Jurkat, Clone E6-1 (cell line): ENCODE measurements at regions not wholly inside any gene's neighbourhood (a gene's known extent, or its start where the extent isn't known, plus 50 kb on each side); places are given as distances from the start of the nearest gene placed in this dataset.
"Not testable (repeated sequence)": the region's sequence is repeated elsewhere in the genome, so short reads cannot be mapped to it uniquely, and the experiment has no call there.

Experiments
- DNase-seq: peaks from one replicate; pipeline ENCODE4 v3.0.0-alpha.2; 2011; ENCODE audit warnings: low read depth, low spot score
- H3K4me3 ChIP-seq: 2 replicates; pipeline ENCODE4 v1.5.1; 2011; ENCODE audit warnings: mild to moderate bottlenecking, low read length, control low read depth, moderate library complexity

- no peak for DNase-seq
- no peak overlapping the region for H3K4me3 ChIP-seq
Observed at GRCh38 chr5:26034813-26035212, 1003.6 kb downstream of the CDH9 start.

GRCh38 chr5:26031481-26031880, 1006.9 kb downstream of the CDH9 start:
- no peak overlapping the region for H3K4me3 ChIP-seq
- no peak for DNase-seq

GRCh38 chr5:26026044-26026443, 1012.3 kb downstream of the CDH9 start:
- no peak overlapping the region for H3K4me3 ChIP-seq
- DNase-seq, result no peak

GRCh38 chr5:26024774-26025173, 1013.6 kb downstream of the CDH9 start:
- H3K4me3 ChIP-seq, result no peak overlapping the region
- peak; percentile 4 for DNase-seq

GRCh38 chr5:26023361-26023760, 1015.0 kb downstream of the CDH9 start:
- DNase-seq, result no peak
- no peak overlapping the region for H3K4me3 ChIP-seq

- DNase-seq, result no peak
- H3K4me3 ChIP-seq, result no peak overlapping the region
Observed at GRCh38 chr5:26014206-26014605, 1024.2 kb downstream of the CDH9 start.

- DNase-seq, result no peak
- no peak overlapping the region for H3K4me3 ChIP-seq
Observed at GRCh38 chr5:26012078-26012477, 1026.3 kb downstream of the CDH9 start.

- DNase-seq, result no peak
- no peak overlapping the region for H3K4me3 ChIP-seq
Observed at GRCh38 chr5:26009742-26010141, 1028.6 kb downstream of the CDH9 start.

- no peak for DNase-seq
Observed at GRCh38 chr5:26003966-26004365, 1034.4 kb downstream of the CDH9 start.

GRCh38 chr5:25995209-25995608, 1043.2 kb downstream of the CDH9 start:
- H3K4me3 ChIP-seq, result no peak overlapping the region
- DNase-seq, result no peak

More at GRCh38 chr5:26003966-26004365, 1034.4 kb downstream of the CDH9 start:
- no peak overlapping the region for H3K4me3 ChIP-seq

GRCh38 chr5:25993701-25994100, 1044.7 kb downstream of the CDH9 start:
- DNase-seq, result no peak
- H3K4me3 ChIP-seq, result no peak overlapping the region

- DNase-seq, result no peak
- no peak overlapping the region for H3K4me3 ChIP-seq
Observed at GRCh38 chr5:25991639-25992038, 1046.7 kb downstream of the CDH9 start.

- no peak for DNase-seq
- H3K4me3 ChIP-seq, result no peak overlapping the region
Observed at GRCh38 chr5:25990771-25991170, 1047.6 kb downstream of the CDH9 start.

GRCh38 chr5:25979086-25979485, 1059.3 kb downstream of the CDH9 start:
- H3K4me3 ChIP-seq, result no peak overlapping the region
- DNase-seq, result no peak

- H3K4me3 ChIP-seq, result no peak overlapping the region
- DNase-seq, result no peak
Observed at GRCh38 chr5:25975885-25976284, 1062.5 kb downstream of the CDH9 start.

GRCh38 chr5:25974451-25974850, 1063.9 kb downstream of the CDH9 start:
- H3K4me3 ChIP-seq, result no peak overlapping the region
- no peak for DNase-seq

GRCh38 chr5:25970906-25971489, 1067.4 kb downstream of the CDH9 start:
- DNase-seq, result no peak
- no peak overlapping the region for H3K4me3 ChIP-seq

GRCh38 chr5:25969042-25969441, 1069.3 kb downstream of the CDH9 start:
- H3K4me3 ChIP-seq, DNase-seq: not testable (repeated sequence)

- H3K4me3 ChIP-seq, result no peak overlapping the region
Observed at GRCh38 chr5:25964009-25964372, 1074.4 kb downstream of the CDH9 start.

GRCh38 chr5:25963251-25964008, 1075.0 kb downstream of the CDH9 start:
- no peak overlapping the region for H3K4me3 ChIP-seq
- no peak for DNase-seq

More at GRCh38 chr5:25964009-25964372, 1074.4 kb downstream of the CDH9 start:
- DNase-seq, result no peak

- no peak for DNase-seq
- no peak overlapping the region for H3K4me3 ChIP-seq
Observed at GRCh38 chr5:25955337-25955736, 1083.0 kb downstream of the CDH9 start.
